Neural progenitor cell (in vitro differentiated cells): ENCODE measurements at regions not wholly inside any gene's neighbourhood (a gene's known extent, or its start where the extent isn't known, plus 50 kb on each side); places are given as distances from the start of the nearest gene placed in this dataset.

Experiments
- CTCF ChIP-seq: fragments of 200-600 bp; sonication (generic); IDR thresholded peaks from 2 replicates; pipeline ENCODE4 v1.5.1; 2017; ENCODE audit warnings: antibody characterized with exemption, mild to moderate bottlenecking
- EZH2 ChIP-seq: fragments of 200-600 bp; sonication (generic); IDR thresholded peaks from 2 replicates; pipeline ENCODE4 v1.6.1; 2017; ENCODE audit warnings: antibody characterized with exemption, mild to moderate bottlenecking, moderate library complexity
- EZH2phosphoT487 ChIP-seq: fragments of 200-600 bp; sonication (generic); IDR thresholded peaks from 2 replicates; pipeline ENCODE4 v1.6.1; 2017; ENCODE audit warnings: antibody characterized with exemption

- TF ChIP-seq CTCF (no peak), EZH2 (no peak), EZH2phosphoT487 (no peak)
These were observed 135.5 kb downstream of the LSMEM1 start for GRCh38 chr7:112616295-112616694.
